ENCODE measurements at regions not wholly inside any gene's neighbourhood (a gene's known extent, or its start where the extent isn't known, plus 50 kb on each side); places are given as distances from the start of the nearest gene placed in this dataset.

DNA sequence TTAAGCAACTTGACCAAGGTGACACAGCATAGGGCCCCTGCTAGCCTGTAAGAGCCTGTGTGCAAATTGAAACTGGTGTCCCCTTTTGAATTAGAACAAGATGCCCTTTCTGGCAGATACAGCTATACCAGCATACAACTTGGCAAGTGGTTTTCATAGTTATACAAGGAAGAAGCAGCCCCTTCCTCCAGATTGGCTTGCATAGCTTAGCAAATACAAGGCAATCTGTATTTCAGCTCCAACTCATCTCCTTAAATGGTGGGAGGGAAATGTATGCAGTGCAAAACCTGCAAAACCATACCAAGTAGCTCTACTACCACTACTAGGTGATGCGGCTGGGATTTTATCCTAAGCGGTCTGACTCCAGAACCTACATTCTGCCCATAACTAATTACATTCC lies 427.1 kb downstream of the HAPSTR1 start:
- Histone ChIP-seq H3K27me3 (ENCODE audit: low read length) (no peaks in the 10 kb centered on the region), H3K27ac (ENCODE audit: low read depth, low read length) (no peak overlapping the region), H4K20me1 (ENCODE audit: low read depth, low read length) (no peaks in the 10 kb centered on the region), H2AFZ (ENCODE audit: low read depth, low read length, severe bottlenecking) (no peak overlapping the region), H3F3A (ENCODE audit: insufficient read depth) (no peaks in the 10 kb centered on the region), H3K4me3 (ENCODE audit: insufficient read depth, low read length, poor library complexity, severe bottlenecking) (no peak overlapping the region), H3K9ac (ENCODE audit: low read length) (no peak overlapping the region), H3K79me2 (ENCODE audit: insufficient read depth, low read length) (no peaks in the 10 kb centered on the region), H3K9me2 (replicated peaks; ENCODE audit: insufficient read depth, low read length) (no peaks in the 10 kb centered on the region), H3K9me3 (ENCODE audit: insufficient read depth, low read length) (no peaks in the 10 kb centered on the region), H3K4me2 (ENCODE audit: low read depth, low read length, poor library complexity, severe bottlenecking) (no peak overlapping the region), H3K36me3 (ENCODE audit: low read length) (no peaks in the 10 kb centered on the region)
- TF ChIP-seq, protein P1, sequence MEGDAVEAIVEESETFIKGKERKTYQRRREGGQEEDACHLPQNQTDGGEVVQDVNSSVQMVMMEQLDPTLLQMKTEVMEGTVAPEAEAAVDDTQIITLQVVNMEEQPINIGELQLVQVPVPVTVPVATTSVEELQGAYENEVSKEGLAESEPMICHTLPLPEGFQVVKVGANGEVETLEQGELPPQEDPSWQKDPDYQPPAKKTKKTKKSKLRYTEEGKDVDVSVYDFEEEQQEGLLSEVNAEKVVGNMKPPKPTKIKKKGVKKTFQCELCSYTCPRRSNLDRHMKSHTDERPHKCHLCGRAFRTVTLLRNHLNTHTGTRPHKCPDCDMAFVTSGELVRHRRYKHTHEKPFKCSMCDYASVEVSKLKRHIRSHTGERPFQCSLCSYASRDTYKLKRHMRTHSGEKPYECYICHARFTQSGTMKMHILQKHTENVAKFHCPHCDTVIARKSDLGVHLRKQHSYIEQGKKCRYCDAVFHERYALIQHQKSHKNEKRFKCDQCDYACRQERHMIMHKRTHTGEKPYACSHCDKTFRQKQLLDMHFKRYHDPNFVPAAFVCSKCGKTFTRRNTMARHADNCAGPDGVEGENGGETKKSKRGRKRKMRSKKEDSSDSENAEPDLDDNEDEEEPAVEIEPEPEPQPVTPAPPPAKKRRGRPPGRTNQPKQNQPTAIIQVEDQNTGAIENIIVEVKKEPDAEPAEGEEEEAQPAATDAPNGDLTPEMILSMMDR (IDR thresholded peaks at IDR 0.05; ENCODE audit: insufficient read depth, low read length, poor library complexity, severe bottlenecking), result no peak

DNA sequence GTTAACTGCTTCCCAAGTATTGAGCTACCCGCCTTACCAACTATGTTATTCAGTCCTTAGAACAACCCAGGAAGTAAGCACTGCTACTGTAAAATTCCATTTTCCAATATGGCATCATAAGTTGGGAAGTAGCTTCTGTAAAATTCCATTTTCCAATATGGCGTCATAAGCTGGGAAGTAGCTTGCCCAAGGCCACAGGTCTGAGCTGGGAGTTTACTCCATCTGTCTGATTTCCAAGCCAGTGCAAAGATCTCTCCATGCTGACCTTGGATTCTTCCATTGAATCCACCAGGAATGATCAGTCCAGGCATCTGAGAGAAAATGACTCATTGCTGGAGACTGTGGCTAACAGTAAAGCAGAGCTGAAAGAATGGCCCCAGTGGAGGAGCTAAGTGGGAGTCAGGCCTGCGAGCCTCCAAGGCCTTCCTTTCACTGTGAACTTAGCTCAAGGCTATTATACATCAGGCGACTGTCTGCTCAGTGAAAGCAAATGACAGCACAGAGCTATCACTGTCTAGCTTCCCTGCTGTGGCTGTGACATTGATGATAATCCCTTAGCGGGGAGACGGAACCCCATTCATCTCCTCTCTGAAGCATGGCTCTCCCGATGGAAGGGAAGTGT lies 430.4 kb downstream of the HAPSTR1 start:
- Histone ChIP-seq H3F3A (ENCODE audit: insufficient read depth) (no peaks in the 10 kb centered on the region), H3K9me2 (replicated peaks; ENCODE audit: insufficient read depth, low read length) (no peaks in the 10 kb centered on the region), H2AFZ (ENCODE audit: low read depth, low read length, severe bottlenecking) (no peak overlapping the region), H3K9me3 (ENCODE audit: insufficient read depth, low read length) (no peaks in the 10 kb centered on the region), H3K27ac (ENCODE audit: low read depth, low read length) (no peak overlapping the region), H3K4me3 (ENCODE audit: insufficient read depth, low read length, poor library complexity, severe bottlenecking) (no peak overlapping the region), H3K4me2 (ENCODE audit: low read depth, low read length, poor library complexity, severe bottlenecking) (no peak overlapping the region), H3K79me2 (ENCODE audit: insufficient read depth, low read length) (no peaks in the 10 kb centered on the region), H3K27me3 (ENCODE audit: low read length) (no peaks in the 10 kb centered on the region), H3K36me3 (ENCODE audit: low read length) (no peaks in the 10 kb centered on the region), H4K20me1 (ENCODE audit: low read depth, low read length) (no peaks in the 10 kb centered on the region), H3K9ac (ENCODE audit: low read length) (no peak overlapping the region)
- TF ChIP-seq, protein P1 (IDR thresholded peaks at IDR 0.05; ENCODE audit: insufficient read depth, low read length, poor library complexity, severe bottlenecking), result no peak
- no peak for TF ChIP-seq EZH2phosphoT487 (conservative IDR thresholded peaks at IDR 0.05; ENCODE audit: low read length)

DNA sequence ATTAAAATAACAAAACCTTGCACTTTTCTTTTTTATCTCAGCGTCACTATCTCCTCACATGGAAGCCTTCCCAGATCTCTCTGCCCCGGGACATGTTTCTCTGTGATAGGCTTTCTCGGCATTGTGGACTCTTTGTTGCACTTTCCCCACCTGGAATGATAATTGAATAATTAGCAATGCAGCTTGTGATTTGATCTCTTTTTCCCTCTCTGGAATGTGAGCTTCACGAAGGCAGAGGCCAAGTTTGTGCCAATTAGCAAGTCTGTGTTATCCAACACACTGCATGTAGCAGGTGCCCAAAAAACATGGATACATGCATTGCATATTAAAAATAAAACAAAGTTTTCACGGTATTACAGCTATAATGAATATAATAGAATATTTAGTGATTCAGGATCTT lies 431.2 kb downstream of the HAPSTR1 start:
- H3K4me3 ChIP-seq (ENCODE audit: insufficient read depth, low read length, poor library complexity, severe bottlenecking), result no peak overlapping the region
- no peaks in the 10 kb centered on the region for H4K20me1 ChIP-seq (ENCODE audit: low read depth, low read length)
- H3K4me2 ChIP-seq (ENCODE audit: low read depth, low read length, poor library complexity, severe bottlenecking), result no peak overlapping the region
- no peaks in the 10 kb centered on the region for H3F3A ChIP-seq (ENCODE audit: insufficient read depth)
- H3K9ac ChIP-seq (ENCODE audit: low read length), result no peak overlapping the region
- no peaks in the 10 kb centered on the region for H3K27me3 ChIP-seq (ENCODE audit: low read length)
- H2AFZ ChIP-seq (ENCODE audit: low read depth, low read length, severe bottlenecking), result no peak overlapping the region
- H3K9me3 ChIP-seq (ENCODE audit: insufficient read depth, low read length), result no peaks in the 10 kb centered on the region
- H3K27ac ChIP-seq (ENCODE audit: low read depth, low read length), result no peak overlapping the region
- H3K36me3 ChIP-seq (ENCODE audit: low read length), result no peaks in the 10 kb centered on the region
- no peaks in the 10 kb centered on the region for H3K9me2 ChIP-seq (replicated peaks; ENCODE audit: insufficient read depth, low read length)
- TF ChIP-seq EZH2phosphoT487 (conservative IDR thresholded peaks at IDR 0.05; ENCODE audit: low read length), result no peak
- TF ChIP-seq, protein P1 (IDR thresholded peaks at IDR 0.05; ENCODE audit: insufficient read depth, low read length, poor library complexity, severe bottlenecking), result no peak
- no peaks in the 10 kb centered on the region for H3K79me2 ChIP-seq (ENCODE audit: insufficient read depth, low read length)
